ENCODE measurements at regions not wholly inside any gene's neighbourhood (a gene's known extent, or its start where the extent isn't known, plus 50 kb on each side); places are given as distances from the start of the nearest gene placed in this dataset.

- WGBS, 2 donors, result 46% methylated on average over 10 of the region's 10 CpGs
- no peak overlapping the region for H3K27ac ChIP-seq
- no peak for FAIRE-seq
Measured at GRCh38 chr3:66863205-66864111, 134.6 kb upstream of the KBTBD8 start.

DNA sequence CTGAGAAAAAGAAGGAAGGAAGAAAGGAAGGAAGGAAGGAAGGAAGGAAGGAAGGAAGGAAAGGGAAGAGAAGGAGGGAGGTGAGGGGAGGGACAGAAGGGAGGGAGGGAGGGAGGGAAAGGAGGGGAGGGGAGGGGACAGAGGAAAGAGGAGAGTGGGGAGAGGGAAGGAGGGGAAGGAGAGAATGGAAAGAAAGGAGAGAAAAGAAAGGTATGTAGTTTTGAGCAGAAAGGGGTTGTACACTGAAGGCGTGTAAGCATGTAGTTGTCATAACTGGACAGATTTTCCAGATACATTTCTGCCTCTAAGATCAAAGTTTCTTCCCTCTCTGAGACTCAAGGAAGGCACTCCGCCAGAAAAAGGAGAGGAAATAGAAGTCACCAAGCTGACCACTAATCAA is 113.4 kb upstream of the KBTBD8 start:
- Histone ChIP-seq H3K36me3 (no peaks in the 10 kb centered on the region), H3K4me1 (no peaks in the 10 kb centered on the region), H3K9me3 (no peaks in the 10 kb centered on the region), H3K4me3 (no peak overlapping the region), H3K27me3 (no peaks in the 10 kb centered on the region), H3K27ac (peak overlapping the region in 2 of 4 donors; percentile 52 to 65)
- DNase-seq (no peak), FAIRE-seq (no peak), ATAC-seq (no peak)
- intact Hi-C loops (cut with DNase I), result no loop called here
- WGBS, 2 donors, result 86 to 89% methylated on average over 2 of the region's 2 CpGs
- no peak for TF ChIP-seq CTCF (IDR thresholded peaks at IDR 0.05)

More at GRCh38 chr3:66863205-66864111, 134.6 kb upstream of the KBTBD8 start:
- no peaks in the 10 kb centered on the region for H3K36me3 ChIP-seq
- TF ChIP-seq CTCF (IDR thresholded peaks at IDR 0.05), result no peak
- H3K4me3 ChIP-seq, result no peak overlapping the region
- intact Hi-C loops (cut with DNase I), result no loop called here
- H3K4me1 ChIP-seq, result peaks cover 7 to 12% (median 10%) of the 10 kb centered on the region in 3 donors
- DNase-seq (peak in 1 of 6 donors; percentile 20), ATAC-seq (peak in 2 of 4 donors; percentile 73 to 75)
- no peaks in the 10 kb centered on the region for H3K9me3 ChIP-seq
- H3K27me3 ChIP-seq, result no peaks in the 10 kb centered on the region

DNA sequence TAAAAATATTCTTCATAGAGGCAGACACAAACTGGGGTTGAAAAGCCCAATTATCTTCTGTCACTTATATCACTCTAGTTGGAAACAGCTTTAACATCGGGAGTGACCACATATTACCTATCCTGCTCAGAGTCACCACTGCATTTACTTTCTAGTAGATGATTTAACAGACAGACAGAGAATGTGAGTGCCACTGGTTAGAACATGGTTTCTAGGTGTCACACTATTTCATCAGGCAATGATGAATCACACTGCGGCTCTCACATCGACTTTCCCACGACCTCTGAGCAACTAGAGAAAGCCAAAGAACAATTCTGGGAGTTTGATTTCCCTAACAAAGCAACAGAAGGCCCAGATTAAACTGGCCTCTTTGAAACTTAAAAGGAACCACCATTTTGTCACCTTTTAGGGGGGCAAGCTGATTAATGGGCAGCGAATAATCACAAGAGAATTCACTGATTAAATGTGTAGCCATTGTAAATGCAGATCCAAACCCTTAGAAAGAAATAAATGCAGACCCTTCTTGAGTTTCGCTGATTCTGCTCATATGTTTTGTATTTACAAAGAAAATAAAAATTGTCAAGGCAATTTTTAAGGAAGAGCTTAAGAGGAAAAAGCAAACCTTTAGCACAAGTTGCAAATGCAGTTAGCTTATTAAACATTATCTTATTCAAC is 112.6 kb upstream of the KBTBD8 start:
- no peak for TF ChIP-seq CTCF (IDR thresholded peaks at IDR 0.05)
- peak; percentile 66 to 86 (median 81) for ATAC-seq
- peak in 2 of 6 donors; percentile 8 to 52 for DNase-seq
- Histone ChIP-seq H3K36me3 (no peaks in the 10 kb centered on the region), H3K27me3 (no peaks in the 10 kb centered on the region), H3K9me3 (no peaks in the 10 kb centered on the region), H3K27ac (peak overlapping the region in 2 of 4 donors; percentile 52 to 65), H3K4me1 (no peaks in the 10 kb centered on the region), H3K4me3 (no peak overlapping the region)
- 33 to 35% methylated on average over 6 of the region's 6 CpGs for WGBS, 2 donors
- no peak for FAIRE-seq
- intact Hi-C loops (cut with DNase I), result no loop called here

- FAIRE-seq (no peak), ATAC-seq (no peak), DNase-seq (no peak)
- intact Hi-C loops (cut with DNase I), result no loop called here
- H3K27ac ChIP-seq, result no peak overlapping the region
- no peak for TF ChIP-seq CTCF (IDR thresholded peaks at IDR 0.05)
- H3K9me3 ChIP-seq, result no peaks in the 10 kb centered on the region
- no peaks in the 10 kb centered on the region for H3K4me1 ChIP-seq
- 83 to 84% methylated on average over 11 of the region's 11 CpGs for WGBS, 2 donors
- no peaks in the 10 kb centered on the region for H3K36me3 ChIP-seq
- H3K27me3 ChIP-seq, result no peaks in the 10 kb centered on the region
- H3K4me3 ChIP-seq, result no peak overlapping the region
Measured at GRCh38 chr3:66889750-66890494, 108.2 kb upstream of the KBTBD8 start.
